ENCODE measurements at regions not wholly inside any gene's neighbourhood (a gene's known extent, or its start where the extent isn't known, plus 50 kb on each side); places are given as distances from the start of the nearest gene placed in this dataset.
"Not testable (repeated sequence)": the region's sequence is repeated elsewhere in the genome, so short reads cannot be mapped to it uniquely, and the experiment has no call there.

GRCh38 chr6:14889611-14890593 is 356.0 kb upstream of the JARID2 start (continued):
- TF ChIP-seq FOS (IDR thresholded peaks at IDR 0.05; ENCODE audit: borderline replicate concordance, extremely low read depth, insufficient read length), result no peak
- no peak for TF ChIP-seq NR2C1 (IDR thresholded peaks at IDR 0.05)
- TF ChIP-seq PKNOX1 (IDR thresholded peaks at IDR 0.05), result no peak
- no peak for TF ChIP-seq IKZF1 (conservative IDR thresholded peaks at IDR 0.05)
- TF ChIP-seq CUX1 (IDR thresholded peaks at IDR 0.05; ENCODE audit: insufficient replicate concordance, low read depth, low read length), result no peak
- no peak for TF ChIP-seq MYB (IDR thresholded peaks at IDR 0.05; ENCODE audit: borderline replicate concordance, low read depth, low read length)
- no peak for TF ChIP-seq ELK1 (IDR thresholded peaks at IDR 0.05; ENCODE audit: low read depth, low read length)
- TF ChIP-seq NFXL1 (IDR thresholded peaks at IDR 0.05; ENCODE audit: borderline replicate concordance), result no peak
- TF ChIP-seq IKZF2 (IDR thresholded peaks at IDR 0.05), result no peak

GRCh38 chr6:14891820-14892375 is 354.0 kb upstream of the JARID2 start:
- H2AFZ ChIP-seq (ENCODE audit: control insufficient read depth, low read depth, low read length); H3K9ac ChIP-seq (ENCODE audit: control insufficient read depth, insufficient read depth, low read length); H3K4me2 ChIP-seq (ENCODE audit: control insufficient read depth, insufficient read depth); H3K36me3 ChIP-seq (ENCODE audit: control insufficient read depth in 2 of 2, insufficient read depth in 2 of 2, low read length in 1 of 2); FAIRE-seq; H3K27ac ChIP-seq (ENCODE audit: control insufficient read depth, insufficient read depth); DNase-seq (ENCODE audit: low read depth, low spot score); H3K27me3 ChIP-seq (replicated peaks in 1 of 2; ENCODE audit: control insufficient read depth in 2 of 2, insufficient read depth in 2 of 2, low read length in 1 of 2); H4K20me1 ChIP-seq (ENCODE audit: control insufficient read depth, insufficient read depth); H3K4me3 ChIP-seq; H3K9me3 ChIP-seq (replicated peaks; ENCODE audit: control insufficient read depth, insufficient read depth, low read length); CTCF ChIA-PET; in situ Hi-C loops (cut with MboI); H3K79me2 ChIP-seq (ENCODE audit: control insufficient read depth, insufficient read depth, low read length); H3K4me1 ChIP-seq (ENCODE audit: control insufficient read depth, insufficient read depth, low read length); BruUV-seq (replicated peaks); intact Hi-C loops (cut with micrococcal nuclease; ENCODE audit: unreplicated experiment); RAD21 ChIA-PET (ENCODE audit: unreplicated experiment); POLR2A ChIA-PET; ATAC-seq; SMC1A ChIA-PET (ENCODE audit: uncharacterized antibody, unreplicated experiment): not testable (repeated sequence)
- 45% methylated on average over 9 of the region's 9 CpGs for WGBS (ENCODE audit: insufficient coverage, insufficient replicate concordance, low lambda C conversion rate, missing lambda C conversion rate)

Data from GM12878 (cell line).